Neural progenitor cell (in vitro differentiated cells): ENCODE measurements at regions not wholly inside any gene's neighbourhood (a gene's known extent, or its start where the extent isn't known, plus 50 kb on each side); places are given as distances from the start of the nearest gene placed in this dataset.

Experiments
- DNase-seq: peaks from one replicate; pipeline ENCODE4 v3.0.0-alpha.2; 2016; ENCODE audit warnings: low spot score
- H2AFZ ChIP-seq: fragments of 200-600 bp; sonication (generic); replicated peaks from 2 replicates; pipeline ENCODE4 v1.6.1; 2016; ENCODE audit warnings: antibody characterized with exemption
- H3F3A ChIP-seq: fragments of 200-600 bp; sonication (generic); 2 replicates; pipeline ENCODE4 v1.6.1; 2016; ENCODE audit warnings: antibody characterized with exemption, low read depth
- H3K27ac ChIP-seq: fragments of 200-600 bp; sonication (generic); 2 replicates; pipeline ENCODE4 v1.5.1; 2016; ENCODE audit warnings: mild to moderate bottlenecking
- H3K27me3 ChIP-seq: fragments of 200-600 bp; sonication (generic); 2 replicates; pipeline ENCODE4 v1.6.1; 2016; ENCODE audit warnings: mild to moderate bottlenecking, moderate library complexity
- H3K36me3 ChIP-seq: fragments of 200-600 bp; sonication (generic); 2 replicates; pipeline ENCODE4 v1.5.1; 2016
- H3K4me1 ChIP-seq: fragments of 200-600 bp; sonication (generic); 2 replicates; pipeline ENCODE4 v1.6.1; 2016; ENCODE audit warnings: mixed run types
- H3K4me2 ChIP-seq: fragments of 200-600 bp; sonication (generic); 2 replicates; pipeline ENCODE4 v1.6.1; 2016
- H3K4me3 ChIP-seq: fragments of 200-600 bp; sonication (generic); 2 replicates; pipeline ENCODE4 v1.5.1; 2016
- H3K79me2 ChIP-seq: fragments of 200-600 bp; sonication (generic); 2 replicates; pipeline ENCODE4 v1.6.1; 2016; ENCODE audit warnings: low read depth
- H3K9ac ChIP-seq: fragments of 200-600 bp; sonication (generic); 2 replicates; pipeline ENCODE4 v1.6.1; 2016
- H3K9me3 ChIP-seq: fragments of 200-600 bp; sonication (generic); 2 replicates; pipeline ENCODE4 v1.5.1; 2016; ENCODE audit warnings: low read depth
- H4K20me1 ChIP-seq: fragments of 200-600 bp; sonication (generic); 2 replicates; pipeline ENCODE4 v1.6.1; 2016; ENCODE audit warnings: low read depth
- H3K27ac Mint-ChIP-seq: 3 replicates; pipeline ENCODE4 v1.8.0; 2021; ENCODE audit warnings: mixed read lengths
- H3K27me3 Mint-ChIP-seq: 2 replicates; pipeline ENCODE4 v1.8.0; 2022; ENCODE audit warnings: low read depth, mild to moderate bottlenecking, inconsistent platforms, moderate library complexity, mixed read lengths; ENCODE audit not compliant: insufficient read depth
- H3K36me3 Mint-ChIP-seq: 3 replicates; pipeline ENCODE4 v1.8.0; 2021; ENCODE audit warnings: mixed read lengths
- H3K4me1 Mint-ChIP-seq: 3 replicates; pipeline ENCODE4 v1.8.0; 2021; ENCODE audit warnings: mixed read lengths
- H3K4me3 Mint-ChIP-seq: 3 replicates; pipeline ENCODE4 v1.8.0; 2021; ENCODE audit warnings: mild to moderate bottlenecking, moderate library complexity, mixed read lengths
- H3K9me3 Mint-ChIP-seq: 3 replicates; pipeline ENCODE4 v1.8.0; 2020; ENCODE audit warnings: mixed read lengths
- EZH2 ChIP-seq: fragments of 200-600 bp; sonication (generic); IDR thresholded peaks from 2 replicates; pipeline ENCODE4 v1.6.1; 2017; ENCODE audit warnings: antibody characterized with exemption, mild to moderate bottlenecking, moderate library complexity
- EZH2phosphoT487 ChIP-seq: fragments of 200-600 bp; sonication (generic); IDR thresholded peaks from 2 replicates; pipeline ENCODE4 v1.6.1; 2017; ENCODE audit warnings: antibody characterized with exemption
- TF ChIP-seq, protein P1 (sequence below): fragments of 200-600 bp; sonication (generic); IDR thresholded peaks from 2 replicates; pipeline ENCODE4 v1.5.1; 2017; ENCODE audit warnings: antibody characterized with exemption, mild to moderate bottlenecking

DNA sequence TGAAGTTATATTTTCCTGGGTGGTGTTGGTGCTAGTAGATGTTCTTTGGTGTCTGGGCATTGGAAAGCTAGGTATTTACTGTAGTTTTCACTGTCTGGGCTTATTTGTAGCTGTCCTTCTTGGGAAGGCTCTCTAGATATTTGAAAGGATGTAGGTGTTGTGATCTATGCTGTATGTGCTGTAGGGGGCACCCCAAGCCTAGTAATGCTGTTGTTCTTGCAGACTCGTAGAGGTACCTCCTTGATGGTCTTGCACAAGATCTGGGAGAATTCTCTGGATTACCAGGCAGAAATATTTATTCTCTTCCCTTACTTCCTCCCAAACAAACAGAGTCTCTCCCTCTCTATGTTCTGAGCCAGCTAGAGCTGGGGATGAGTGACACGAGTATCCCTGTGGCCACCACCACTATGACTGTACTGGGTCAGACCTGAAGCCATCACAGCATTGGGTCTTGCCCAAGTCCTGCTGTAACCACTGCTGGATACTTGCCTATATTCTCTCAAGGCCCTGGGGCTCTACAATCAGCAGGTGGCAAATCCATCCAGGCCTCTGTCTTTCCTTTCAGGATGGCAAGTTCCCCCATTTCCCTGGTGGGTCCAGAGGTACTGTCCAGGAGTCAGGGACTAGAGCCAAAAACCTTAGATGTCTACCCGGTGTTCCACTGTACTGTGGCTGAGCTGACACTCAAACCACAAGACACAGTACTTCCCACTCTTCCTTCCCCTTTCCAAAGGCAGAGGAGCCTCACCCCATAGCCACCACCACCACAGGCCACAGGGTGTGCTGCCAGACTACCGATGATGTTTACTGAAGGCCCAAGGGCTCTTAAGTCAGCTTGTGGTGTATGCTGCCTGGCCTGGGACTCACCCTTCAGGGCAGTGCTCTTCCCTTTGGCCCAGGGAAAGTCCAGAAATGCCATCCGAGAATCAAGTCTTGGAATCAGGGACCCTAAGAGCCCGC is 195.2 kb upstream of the DPPA4 start:
- Mint-ChIP-seq H3K27me3 (no peaks in the 10 kb centered on the region), H3K9me3 (peaks cover 3% of the 10 kb centered on the region), H3K36me3 (no peaks in the 10 kb centered on the region), H3K4me3 (no peak overlapping the region), H3K27ac (no peak overlapping the region), H3K4me1 (no peaks in the 10 kb centered on the region)
- TF ChIP-seq, protein P1, sequence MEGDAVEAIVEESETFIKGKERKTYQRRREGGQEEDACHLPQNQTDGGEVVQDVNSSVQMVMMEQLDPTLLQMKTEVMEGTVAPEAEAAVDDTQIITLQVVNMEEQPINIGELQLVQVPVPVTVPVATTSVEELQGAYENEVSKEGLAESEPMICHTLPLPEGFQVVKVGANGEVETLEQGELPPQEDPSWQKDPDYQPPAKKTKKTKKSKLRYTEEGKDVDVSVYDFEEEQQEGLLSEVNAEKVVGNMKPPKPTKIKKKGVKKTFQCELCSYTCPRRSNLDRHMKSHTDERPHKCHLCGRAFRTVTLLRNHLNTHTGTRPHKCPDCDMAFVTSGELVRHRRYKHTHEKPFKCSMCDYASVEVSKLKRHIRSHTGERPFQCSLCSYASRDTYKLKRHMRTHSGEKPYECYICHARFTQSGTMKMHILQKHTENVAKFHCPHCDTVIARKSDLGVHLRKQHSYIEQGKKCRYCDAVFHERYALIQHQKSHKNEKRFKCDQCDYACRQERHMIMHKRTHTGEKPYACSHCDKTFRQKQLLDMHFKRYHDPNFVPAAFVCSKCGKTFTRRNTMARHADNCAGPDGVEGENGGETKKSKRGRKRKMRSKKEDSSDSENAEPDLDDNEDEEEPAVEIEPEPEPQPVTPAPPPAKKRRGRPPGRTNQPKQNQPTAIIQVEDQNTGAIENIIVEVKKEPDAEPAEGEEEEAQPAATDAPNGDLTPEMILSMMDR = peak; percentile 69
- TF ChIP-seq EZH2phosphoT487 = no peak
- Histone ChIP-seq H3K4me3 (no peak overlapping the region), H4K20me1 (no peaks in the 10 kb centered on the region), H3K36me3 (no peaks in the 10 kb centered on the region), H3K9me3 (no peaks in the 10 kb centered on the region), H3K4me1 (no peaks in the 10 kb centered on the region), H3K9ac (no peak overlapping the region), H3K79me2 (no peaks in the 10 kb centered on the region), H3K27ac (no peak overlapping the region), H2AFZ (no peak overlapping the region), H3F3A (no peaks in the 10 kb centered on the region), H3K4me2 (no peak overlapping the region), H3K27me3 (no peaks in the 10 kb centered on the region)
- peak; percentile 75 for DNase-seq

DNA sequence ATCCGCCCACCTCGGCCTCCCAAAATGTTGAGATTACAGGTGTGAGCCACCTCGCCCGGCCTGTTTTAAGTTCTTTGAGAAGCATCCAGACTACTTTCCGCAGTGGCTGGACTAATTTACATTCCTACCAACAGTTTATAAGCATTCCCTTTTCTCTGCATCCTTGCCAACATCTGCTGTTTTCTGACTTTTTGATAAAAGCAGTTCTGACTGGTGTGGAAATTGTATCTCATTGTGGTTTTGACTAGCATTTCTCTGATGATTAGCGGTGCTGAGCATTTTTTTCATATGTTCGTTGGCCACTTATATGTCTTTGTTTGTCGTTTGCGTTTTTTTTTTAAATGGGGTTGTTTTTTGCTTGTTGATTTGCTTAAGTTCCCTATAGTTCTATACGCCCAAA is 208.4 kb upstream of the DPPA4 start:
- Mint-ChIP-seq H3K9me3 (peaks cover 17% of the 10 kb centered on the region), H3K36me3 (no peaks in the 10 kb centered on the region), H3K4me3 (no peak overlapping the region), H3K27ac (no peak overlapping the region), H3K4me1 (peaks cover 2% of the 10 kb centered on the region), H3K27me3 (no peaks in the 10 kb centered on the region)
- Histone ChIP-seq H3K36me3 (no peaks in the 10 kb centered on the region), H4K20me1 (no peaks in the 10 kb centered on the region), H3K4me3 (no peak overlapping the region), H2AFZ (no peak overlapping the region), H3F3A (no peaks in the 10 kb centered on the region), H3K4me1 (no peaks in the 10 kb centered on the region), H3K4me2 (no peak overlapping the region), H3K79me2 (no peaks in the 10 kb centered on the region), H3K27me3 (no peaks in the 10 kb centered on the region), H3K9me3 (no peaks in the 10 kb centered on the region), H3K9ac (no peak overlapping the region), H3K27ac (no peak overlapping the region)
- TF ChIP-seq EZH2phosphoT487 = no peak
- no peak for DNase-seq

DNA sequence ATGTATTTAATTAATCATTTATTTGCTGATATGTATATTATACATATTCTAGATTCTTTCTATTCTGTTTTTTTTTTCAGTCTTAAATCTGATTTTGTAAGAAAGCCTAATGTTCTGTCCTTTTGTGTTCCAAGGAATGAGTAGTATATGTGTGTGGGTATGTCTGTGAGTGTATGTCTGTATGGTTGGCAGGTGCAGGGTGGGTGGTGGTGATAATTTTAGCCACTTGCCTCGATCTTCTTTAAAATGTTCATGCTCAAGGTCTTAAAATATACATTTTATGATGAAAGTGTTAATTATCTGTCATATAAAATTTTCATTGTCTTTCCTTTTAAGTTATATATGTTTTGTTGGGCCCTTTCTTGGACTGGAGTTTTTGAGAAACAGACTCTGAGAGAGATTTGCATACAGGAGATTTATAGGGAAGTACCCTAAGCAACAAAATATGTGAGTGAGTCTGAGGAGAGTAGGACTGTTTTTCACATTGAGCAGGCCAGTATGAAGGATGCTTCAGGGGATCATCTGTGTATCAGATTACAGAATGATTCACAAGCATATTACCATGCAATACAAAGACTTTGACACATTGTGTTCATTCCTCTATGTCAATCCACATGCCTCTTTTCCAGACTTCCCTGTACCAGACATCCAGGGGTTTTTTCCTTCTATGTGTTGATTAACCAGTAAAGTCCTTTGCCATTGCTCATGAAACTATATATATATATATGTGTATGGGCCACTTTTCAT is 211.0 kb upstream of the DPPA4 start:
- TF ChIP-seq EZH2 = no peak
- TF ChIP-seq, protein P1 = no peak
- no peak overlapping the region for H3K9ac ChIP-seq
- Mint-ChIP-seq H3K9me3 (peaks cover 2% of the 10 kb centered on the region), H3K4me3 (no peak overlapping the region), H3K4me1 (peaks cover 2% of the 10 kb centered on the region), H3K36me3 (no peaks in the 10 kb centered on the region), H3K27ac (no peak overlapping the region), H3K27me3 (no peaks in the 10 kb centered on the region)
- no peak overlapping the region for H2AFZ ChIP-seq
- no peaks in the 10 kb centered on the region for H3K4me1 ChIP-seq
- H3K4me2 ChIP-seq = no peak overlapping the region
- H3K36me3 ChIP-seq = no peaks in the 10 kb centered on the region
- H3K79me2 ChIP-seq = no peaks in the 10 kb centered on the region
- no peak for DNase-seq
- H3K27ac ChIP-seq = no peak overlapping the region
- no peaks in the 10 kb centered on the region for H3F3A ChIP-seq
- no peaks in the 10 kb centered on the region for H4K20me1 ChIP-seq
- no peak overlapping the region for H3K4me3 ChIP-seq
- no peaks in the 10 kb centered on the region for H3K27me3 ChIP-seq
- no peaks in the 10 kb centered on the region for H3K9me3 ChIP-seq
